Posterior vena cava (tissue), 2 donors: ENCODE measurements at regions not wholly inside any gene's neighbourhood (a gene's known extent, or its start where the extent isn't known, plus 50 kb on each side); places are given as distances from the start of the nearest gene placed in this dataset.

Experiments used
- DNase-seq: peaks from one replicate; pipeline ENCODE4 v3.0.0-alpha.2; 2020; ENCODE audit warnings: low spot score
- intact Hi-C, 2 donors: fragments of 100-400 bp; cut with DNase I; formaldehyde crosslinking; loops; one replicate each; pipeline versions ENCODE4 v1.14.1 to v1.14.2; 2022 to 2023
- donor health status: DM: yes; HTN: yes; CAD: no.
- donor health status: DM: yes; HTN: yes; CAD: no.

GRCh38 chr7:155172141-155172540 is 102.0 kb downstream of the HTR5A start:
- no peak for DNase-seq

GRCh38 chr7:155173905-155174304 is 103.8 kb downstream of the HTR5A start:
- intact Hi-C loops, result no loop called here
- no peak for DNase-seq

More at GRCh38 chr7:155172141-155172540, 102.0 kb downstream of the HTR5A start:
- intact Hi-C loops, result no loop called here

GRCh38 chr7:155178096-155178495 is 108.0 kb downstream of the HTR5A start:
- no peak for DNase-seq
- intact Hi-C loops, result loop anchor here in 1 of 2 donors (5.0 kb wide), 1 partner anchor 1626 kb away; no protein-coding TSS in a partner anchor

GRCh38 chr7:155181768-155182167 is 111.6 kb downstream of the HTR5A start:
- intact Hi-C loops, result no loop called here
- DNase-seq, result no peak

GRCh38 chr7:155182406-155182970 is 112.4 kb downstream of the HTR5A start:
- intact Hi-C loops, result no loop called here
- no peak for DNase-seq

- intact Hi-C loops, result no loop called here
- DNase-seq, result no peak
Observed at GRCh38 chr7:155183655-155184054, 113.5 kb downstream of the HTR5A start.

GRCh38 chr7:155184923-155185322 is 112.8 kb upstream of the INSIG1 start:
- intact Hi-C loops, result loop anchor here in 1 of 2 donors (5.0 kb wide), 1 partner anchor 157 kb away; no protein-coding TSS in a partner anchor
- no peak for DNase-seq

GRCh38 chr7:155187061-155187785 is 110.5 kb upstream of the INSIG1 start:
- intact Hi-C loops, result loop anchor here in 1 of 2 donors (5.0 kb wide), 1 partner anchor 155 kb away; no protein-coding TSS in a partner anchor

GRCh38 chr7:155188357-155188756 is 109.3 kb upstream of the INSIG1 start:
- intact Hi-C loops, result loop anchor here in 1 of 2 donors (5.0 kb wide), 1 partner anchor 154 kb away; no protein-coding TSS in a partner anchor
- DNase-seq, result no peak

More at GRCh38 chr7:155187061-155187785, 110.5 kb upstream of the INSIG1 start:
- no peak for DNase-seq

- intact Hi-C loops, result loop anchor here in 1 of 2 donors (5.0 kb wide), 1 partner anchor 153 kb away; no protein-coding TSS in a partner anchor
- DNase-seq, result no peak
Observed at GRCh38 chr7:155188821-155189581, 108.7 kb upstream of the INSIG1 start.

GRCh38 chr7:155189590-155189989 is 108.1 kb upstream of the INSIG1 start:
- intact Hi-C loops, result loop anchor here in 1 of 2 donors (5.0 kb wide), 1 partner anchor 153 kb away; no protein-coding TSS in a partner anchor
- DNase-seq, result no peak

- DNase-seq, result peak; percentile 88
- intact Hi-C loops, result loop anchor here in 1 of 2 donors (2.0 kb wide), 1 partner anchor 154 kb away; no protein-coding TSS in a partner anchor
Observed at GRCh38 chr7:155190688-155191087, 107.0 kb upstream of the INSIG1 start.

GRCh38 chr7:155191137-155191536 is 106.5 kb upstream of the INSIG1 start:
- intact Hi-C loops, result loop anchor here in 1 of 2 donors (2.0 kb wide), 1 partner anchor 154 kb away; no protein-coding TSS in a partner anchor
- DNase-seq, result no peak

- no peak for DNase-seq
- intact Hi-C loops, result loop anchor here in 1 of 2 donors (2.0 kb wide), 1 partner anchor 153 kb away; no protein-coding TSS in a partner anchor
Observed at GRCh38 chr7:155191901-155192478, 105.7 kb upstream of the INSIG1 start.

GRCh38 chr7:155192961-155193640 is 104.6 kb upstream of the INSIG1 start:
- intact Hi-C loops, result no loop called here
- no peak for DNase-seq

GRCh38 chr7:155193716-155194115 is 104.0 kb upstream of the INSIG1 start:
- intact Hi-C loops, result no loop called here
- DNase-seq, result no peak

- DNase-seq, result no peak
- intact Hi-C loops, result no loop called here
Observed at GRCh38 chr7:155194382-155195140, 103.1 kb upstream of the INSIG1 start.

GRCh38 chr7:155195939-155196523 is 101.6 kb upstream of the INSIG1 start:
- intact Hi-C loops, result no loop called here
- DNase-seq, result no peak
